ENCODE measurements at regions not wholly inside any gene's neighbourhood (a gene's known extent, or its start where the extent isn't known, plus 50 kb on each side); places are given as distances from the start of the nearest gene placed in this dataset.

DNA sequence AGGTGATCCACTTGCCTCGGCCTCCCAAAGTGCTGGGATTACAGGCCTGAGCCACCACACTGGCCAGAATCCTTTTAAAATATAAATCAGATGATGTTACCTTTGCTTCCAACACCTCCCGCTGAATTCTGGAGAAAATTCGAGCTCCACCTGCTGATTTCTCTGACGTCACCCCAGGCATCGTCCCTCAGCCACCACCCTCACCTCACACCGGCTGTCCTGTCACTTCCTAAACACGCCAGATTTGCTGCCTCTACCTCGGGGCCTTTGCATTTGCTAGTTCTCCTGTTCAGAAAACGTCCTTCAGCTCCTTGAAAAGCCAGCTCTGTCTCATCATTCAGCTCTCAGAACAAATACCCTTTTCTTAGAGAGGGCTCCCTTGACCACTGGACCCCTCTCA, 57.9 kb downstream of the FBXO2 start:
- no peak for DNase-seq

DNA sequence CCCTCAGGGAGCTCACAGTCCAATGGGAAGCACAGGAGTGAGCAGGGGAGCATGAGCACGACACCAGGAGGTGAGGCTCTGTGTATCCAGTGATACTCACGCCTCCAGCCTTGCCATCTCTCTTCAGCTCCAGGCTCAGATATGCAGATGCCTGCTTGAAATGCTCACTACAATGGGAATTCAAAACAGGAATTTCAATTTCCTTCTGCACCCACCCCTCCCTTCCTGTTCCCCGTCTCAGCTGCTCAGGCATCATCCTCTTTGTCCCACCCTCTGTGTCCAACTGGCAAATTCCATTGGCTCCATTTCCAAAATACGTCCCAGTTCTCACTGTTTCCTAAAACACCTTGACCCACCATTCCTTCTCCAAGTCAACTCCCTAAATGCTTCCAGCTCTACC, 58.9 kb downstream of the FBXO2 start:
- no peak for DNase-seq

DNA sequence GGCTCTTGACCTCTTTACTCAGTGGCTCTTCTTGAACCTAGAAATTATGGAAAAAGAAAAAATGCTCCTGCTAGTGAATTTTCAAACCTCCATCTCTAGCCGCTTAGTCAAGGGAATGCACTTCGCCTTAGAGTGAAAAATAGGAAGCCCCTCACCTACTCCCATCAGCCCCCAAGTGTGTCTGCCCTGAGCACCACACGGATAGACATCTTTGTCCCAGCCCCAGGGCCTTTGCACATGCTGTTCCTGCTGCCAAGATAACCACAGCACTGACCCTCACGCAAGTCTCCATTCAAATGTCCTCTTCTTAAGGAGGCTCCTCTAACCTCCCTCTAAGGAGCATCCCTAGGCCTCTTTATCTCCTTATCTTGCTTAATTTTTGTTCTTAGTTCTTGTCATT, 59.6 kb downstream of the FBXO2 start:
- DNase-seq = no peak

DNA sequence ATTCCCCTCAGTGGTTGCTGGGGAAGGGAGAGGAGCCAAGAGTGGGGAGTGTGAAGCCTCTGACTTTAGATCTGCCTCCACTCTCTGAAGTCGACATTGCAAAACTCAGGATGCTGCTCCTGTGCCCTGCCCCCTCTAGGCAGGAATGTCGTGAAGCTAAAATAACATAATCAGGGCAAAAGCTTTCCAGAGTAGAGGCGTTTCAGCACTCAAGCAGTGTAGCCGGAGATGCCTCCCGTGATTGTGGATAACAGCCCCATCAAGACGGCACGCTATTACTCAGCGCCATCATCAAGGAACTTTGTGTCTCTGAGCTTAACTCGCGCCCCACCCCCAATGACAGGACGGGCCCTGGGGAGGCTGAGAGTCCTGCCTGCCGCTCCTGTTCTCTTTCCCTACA, 60.0 kb downstream of the FBXO2 start:
- peak in 1 of 2 donors; percentile 15 for DNase-seq

DNA sequence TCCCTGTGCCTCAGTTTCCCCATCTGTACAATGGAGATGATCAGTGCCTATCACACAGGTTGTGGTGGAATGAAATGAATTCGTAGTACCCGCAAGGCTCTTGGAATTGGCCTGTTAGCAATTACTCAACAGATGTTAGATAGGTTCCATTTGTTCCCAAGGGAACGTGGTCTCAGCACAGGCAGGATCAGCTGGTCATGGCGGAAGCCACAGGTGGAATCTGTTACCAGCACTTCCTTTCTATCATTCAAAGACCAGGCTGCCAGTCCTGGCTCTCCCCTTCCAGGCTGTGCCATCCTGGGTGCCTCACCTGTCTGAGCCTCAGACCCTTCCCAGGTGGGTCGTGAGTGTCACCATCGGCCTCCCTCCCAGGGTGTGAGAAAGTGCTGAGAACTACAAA, 61.5 kb downstream of the FBXO2 start:
- no peak for DNase-seq

DNA sequence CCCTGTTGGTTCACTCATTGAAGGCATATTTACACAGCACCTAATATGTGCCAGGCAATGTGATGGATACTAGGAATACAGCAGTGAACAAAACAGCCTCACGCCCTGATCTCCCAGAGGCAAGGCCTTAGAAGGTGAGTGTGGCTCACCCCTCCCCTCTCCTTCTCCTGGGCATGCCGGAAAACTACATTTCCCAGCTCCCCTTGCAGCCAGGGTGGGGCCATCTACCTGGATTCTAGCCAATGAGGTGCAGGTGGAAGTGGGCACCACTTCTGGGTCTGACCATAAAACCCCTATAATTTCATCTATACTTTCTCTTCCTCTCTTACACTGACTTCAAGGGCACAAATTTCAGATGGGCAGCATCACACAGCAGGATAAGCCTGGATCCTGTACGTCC, 63.8 kb downstream of the FBXO2 start:
- DNase-seq = no peak
